Midbrain (tissue), 1 donor: ENCODE measurements at regions not wholly inside any gene's neighbourhood (a gene's known extent, or its start where the extent isn't known, plus 50 kb on each side); places are given as distances from the start of the nearest gene placed in this dataset.

Experiments
- DNase-seq: peaks from one replicate; lab custom pipeline; 2025; lab: John Stamatoyannopoulos, UW

GRCh38 chr3:72327008-72327407, 521.2 kb downstream of the SHQ1 start:
- DNase-seq, result no peak

GRCh38 chr3:72324253-72324811, 523.9 kb downstream of the SHQ1 start:
- no peak for DNase-seq

GRCh38 chr3:72323773-72324172, 524.5 kb downstream of the SHQ1 start:
- no peak for DNase-seq

GRCh38 chr3:72322264-72322976, 525.8 kb downstream of the SHQ1 start:
- no peak for DNase-seq

- no peak for DNase-seq
Measured at GRCh38 chr3:72320955-72321303, 527.3 kb downstream of the SHQ1 start.

GRCh38 chr3:72320095-72320954, 527.9 kb downstream of the SHQ1 start:
- DNase-seq, result no peak

- DNase-seq, result no peak
Measured at GRCh38 chr3:72319194-72320094, 528.8 kb downstream of the SHQ1 start.

GRCh38 chr3:72318504-72319193, 529.6 kb downstream of the SHQ1 start:
- DNase-seq, result no peak

- no peak for DNase-seq
Measured at GRCh38 chr3:72317491-72317890, 530.8 kb downstream of the SHQ1 start.

GRCh38 chr3:72316501-72317279, 531.6 kb downstream of the SHQ1 start:
- DNase-seq, result no peak

- no peak for DNase-seq
Measured at GRCh38 chr3:72313308-72313707, 528.4 kb upstream of the PROK2 start.

GRCh38 chr3:72312339-72312738, 527.4 kb upstream of the PROK2 start:
- no peak for DNase-seq

GRCh38 chr3:72311425-72311824, 526.5 kb upstream of the PROK2 start:
- no peak for DNase-seq

- DNase-seq, result no peak
Measured at GRCh38 chr3:72310419-72311380, 525.8 kb upstream of the PROK2 start.

- DNase-seq, result no peak
Measured at GRCh38 chr3:72309661-72310418, 524.9 kb upstream of the PROK2 start.

GRCh38 chr3:72308641-72309040, 523.7 kb upstream of the PROK2 start:
- DNase-seq, result no peak

GRCh38 chr3:72307438-72308115, 522.6 kb upstream of the PROK2 start:
- no peak for DNase-seq

- DNase-seq, result no peak
Measured at GRCh38 chr3:72306800-72307341, 521.9 kb upstream of the PROK2 start.
